H9 (cell line): ENCODE measurements at regions not wholly inside any gene's neighbourhood (a gene's known extent, or its start where the extent isn't known, plus 50 kb on each side); places are given as distances from the start of the nearest gene placed in this dataset.

Experiments used
- DNase-seq: peaks from one replicate; pipeline ENCODE4 v3.0.0-alpha.2; 2017
- H2AFZ ChIP-seq: one replicate; pipeline ENCODE4 v1.6.1; 2013; ENCODE audit warnings: mild to moderate bottlenecking, low read length, control low read depth, moderate library complexity
- H2AK5ac ChIP-seq: 2 replicates; pipeline ENCODE4 v1.6.1; 2013; ENCODE audit warnings: low read length, control low read depth, mixed read lengths; ENCODE audit not compliant: insufficient read length
- H2BK120ac ChIP-seq: one replicate; pipeline ENCODE4 v1.6.1; 2013; ENCODE audit warnings: low read depth, mild to moderate bottlenecking, low read length, control low read depth, inconsistent platforms; ENCODE audit not compliant: poor library complexity, severe bottlenecking
- H2BK12ac ChIP-seq: 2 replicates; pipeline ENCODE4 v1.6.1; 2013; ENCODE audit warnings: low read length, control low read depth, mixed read lengths, low read depth; ENCODE audit not compliant: insufficient read length
- H2BK15ac ChIP-seq: 2 replicates; pipeline ENCODE4 v1.6.1; 2013; ENCODE audit warnings: low read depth, low read length, control low read depth
- H2BK20ac ChIP-seq: one replicate; pipeline ENCODE4 v1.6.1; 2013; ENCODE audit warnings: low read depth, mild to moderate bottlenecking, low read length, control low read depth, inconsistent platforms; ENCODE audit not compliant: poor library complexity, severe bottlenecking
- H2BK5ac ChIP-seq: 2 replicates; pipeline ENCODE4 v1.6.1; 2013; ENCODE audit warnings: low read length, control low read depth, mixed read lengths; ENCODE audit not compliant: insufficient read length
- H3K14ac ChIP-seq: 2 replicates; pipeline ENCODE4 v1.6.1; 2013; ENCODE audit warnings: low read length, control low read depth; ENCODE audit not compliant: insufficient read depth
- H3K18ac ChIP-seq: 2 replicates; pipeline ENCODE4 v1.6.1; 2013; ENCODE audit warnings: low read depth, mild to moderate bottlenecking, mixed read lengths, low read length, control low read depth; ENCODE audit not compliant: insufficient read length
- H3K23ac ChIP-seq: 2 replicates; pipeline ENCODE4 v1.6.1; 2013; ENCODE audit warnings: low read length, control low read depth, mixed read lengths, low read depth; ENCODE audit not compliant: insufficient read length
- H3K23me2 ChIP-seq: 2 replicates; pipeline ENCODE4 v1.6.1; 2013; ENCODE audit warnings: low read depth, mild to moderate bottlenecking, mixed read lengths, low read length, control low read depth; ENCODE audit not compliant: insufficient read length, poor library complexity, severe bottlenecking
- H3K27ac ChIP-seq: 2 replicates; pipeline ENCODE4 v1.5.1; 2013; ENCODE audit warnings: low read length, control low read depth, mixed read lengths, low read depth; ENCODE audit not compliant: insufficient read length
- H3K27me3 ChIP-seq: 2 replicates; pipeline ENCODE4 v1.6.1; 2013; ENCODE audit warnings: low read length, control low read depth, inconsistent platforms; ENCODE audit not compliant: insufficient read depth
- H3K4ac ChIP-seq: 2 replicates; pipeline ENCODE4 v1.6.1; 2013; ENCODE audit warnings: low read depth, mild to moderate bottlenecking, control low read depth, inconsistent platforms, low read length, moderate library complexity
- H3K4me1 ChIP-seq: 2 replicates; pipeline ENCODE4 v1.6.1; 2013; ENCODE audit warnings: low read length, control low read depth, inconsistent platforms; ENCODE audit not compliant: insufficient read depth
- H3K4me2 ChIP-seq: 2 replicates; pipeline ENCODE4 v1.6.1; 2013; ENCODE audit warnings: low read length, control low read depth, mixed read lengths; ENCODE audit not compliant: insufficient read length, insufficient read depth
- H3K56ac ChIP-seq: 2 replicates; pipeline ENCODE4 v1.6.1; 2013; ENCODE audit warnings: low read depth, mild to moderate bottlenecking, mixed read lengths, low read length, control low read depth; ENCODE audit not compliant: insufficient read length
- H3K79me1 ChIP-seq: 2 replicates; pipeline ENCODE4 v1.6.1; 2013; ENCODE audit warnings: low read depth, mild to moderate bottlenecking, moderate library complexity, low read length, control low read depth, inconsistent platforms; ENCODE audit not compliant: insufficient read depth, poor library complexity, severe bottlenecking
- H3K79me2 ChIP-seq: 2 replicates; pipeline ENCODE4 v1.6.1; 2013; ENCODE audit warnings: low read length, control low read depth, inconsistent platforms; ENCODE audit not compliant: insufficient read depth
- H3K9ac ChIP-seq: 2 replicates; pipeline ENCODE4 v1.6.1; 2013; ENCODE audit warnings: low read length, control low read depth, mixed read lengths; ENCODE audit not compliant: insufficient read length; ENCODE audit errors: extremely low read depth
- H3K9me3 ChIP-seq: one replicate; pipeline ENCODE4 v1.6.1; 2013; ENCODE audit warnings: low read depth, low read length, inconsistent platforms; ENCODE audit not compliant: control insufficient read depth
- H3T11ph ChIP-seq: one replicate; pipeline ENCODE4 v1.6.1; 2013; ENCODE audit warnings: mild to moderate bottlenecking, low read length, control low read depth, inconsistent platforms
- H4K20me1 ChIP-seq: one replicate; pipeline ENCODE4 v1.6.1; 2013; ENCODE audit not compliant: control insufficient read depth, insufficient read length, insufficient read depth
- H4K5ac ChIP-seq: 2 replicates; pipeline ENCODE4 v1.6.1; 2013; ENCODE audit warnings: low read depth, mild to moderate bottlenecking, mixed read lengths, low read length, control low read depth; ENCODE audit not compliant: insufficient read length
- H4K8ac ChIP-seq: replicated peaks from 2 replicates; pipeline ENCODE4 v1.6.1; 2013; ENCODE audit warnings: low read length, control low read depth, mixed read lengths, low read depth; ENCODE audit not compliant: insufficient read length
- H4K91ac ChIP-seq: 2 replicates; pipeline ENCODE4 v1.6.1; 2013; ENCODE audit warnings: low read depth, mild to moderate bottlenecking, moderate library complexity, mixed read lengths, low read length, control low read depth; ENCODE audit not compliant: insufficient read length
- H3K27ac Mint-ChIP-seq, 3 experiments: 2 replicates in 2 of 3; 3 replicates in 1 of 3; pipeline ENCODE4 v1.8.0; 2020 to 2021; ENCODE audit warnings: mixed read lengths in 3 of 3, mild to moderate bottlenecking in 1 of 3, moderate library complexity in 1 of 3
- H3K27me3 Mint-ChIP-seq: 2 replicates; pipeline ENCODE4 v1.8.0; 2021; ENCODE audit warnings: low read depth, mild to moderate bottlenecking, moderate library complexity, mixed read lengths
- H3K36me3 Mint-ChIP-seq, 3 experiments: 2 replicates in 2 of 3; 3 replicates in 1 of 3; pipeline ENCODE4 v1.8.0; 2020 to 2021; ENCODE audit warnings: low read depth in 3 of 3, mixed read lengths in 3 of 3; ENCODE audit not compliant: insufficient read depth in 1 of 3
- H3K4me1 Mint-ChIP-seq, 2 experiments: 2 replicates each; pipeline ENCODE4 v1.8.0; 2020; ENCODE audit warnings: mixed read lengths in 2 of 2
- H3K4me3 Mint-ChIP-seq, 2 experiments: 2 replicates in 1 of 2; 3 replicates in 1 of 2; pipeline ENCODE4 v1.8.0; 2020 to 2021; ENCODE audit warnings: mild to moderate bottlenecking in 2 of 2, mixed read lengths in 2 of 2, moderate library complexity in 1 of 2
- H3K9me3 Mint-ChIP-seq, 2 experiments: 2 replicates in 1 of 2; 3 replicates in 1 of 2; pipeline ENCODE4 v1.8.0; 2020; ENCODE audit warnings: mild to moderate bottlenecking in 2 of 2, mixed read lengths in 2 of 2, moderate library complexity in 1 of 2
- CTCF ChIP-seq: fragments of 200-600 bp; sonication (generic); conservative IDR thresholded peaks from 3 replicates; pipeline ENCODE4 v1.8.0; 2021; ENCODE audit warnings: antibody characterized with exemption, mild to moderate bottlenecking
- WGBS: extraction: QIAGEN DNeasy Blood & Tissue Kit; methylation state at CpG from one replicate; pipeline ENCODE4 v1.1.7; 2013; ENCODE audit warnings: missing lambda C conversion rate, low lambda C conversion rate, mixed read lengths; ENCODE audit not compliant: insufficient read length; ENCODE audit errors: extremely low coverage; 5-methylcytosine and 5-hydroxymethylcytosine counted together

GRCh38 chrX:104400387-104400786 is 145.7 kb upstream of the ESX1 start:
- Histone ChIP-seq H3K23ac (no peak overlapping the region), H2AFZ (no peak overlapping the region), H3K4me1 (no peaks in the 10 kb centered on the region), H2BK120ac (no peak overlapping the region), H3K79me2 (no peaks in the 10 kb centered on the region), H4K20me1 (no peaks in the 10 kb centered on the region), H3K14ac (no peak overlapping the region), H3K79me1 (no peaks in the 10 kb centered on the region), H4K91ac (no peak overlapping the region), H2BK5ac (no peak overlapping the region), H3K9ac (no peak overlapping the region), H3K27me3 (no peaks in the 10 kb centered on the region), H3K27ac (no peak overlapping the region), H3K23me2 (no peaks in the 10 kb centered on the region), H3K56ac (no peak overlapping the region), H4K5ac (no peak overlapping the region), H4K8ac (no peak overlapping the region), H3K18ac (no peak overlapping the region), H3K4ac (no peak overlapping the region), H3K4me2 (no peak overlapping the region), H2AK5ac (no peak overlapping the region), H3T11ph (no peak overlapping the region), H2BK20ac (no peak overlapping the region), H2BK15ac (no peak overlapping the region), H3K9me3 (peaks cover 16% of the 10 kb centered on the region), H2BK12ac (no peak overlapping the region)
- H3K4me3 Mint-ChIP-seq: no peak overlapping the region
- no peak overlapping the region for H3K27ac Mint-ChIP-seq
- H3K4me1 Mint-ChIP-seq: no peaks in the 10 kb centered on the region
- TF ChIP-seq CTCF: no peak
- no peak for DNase-seq
- no CpG with 5 or more reads among the region's 1 CpG for WGBS
- no peaks in the 10 kb centered on the region; a peak in 1 of 7 replicates for H3K36me3 Mint-ChIP-seq
- H3K27me3 Mint-ChIP-seq: peaks cover 2% of the 10 kb centered on the region; the same call in 1 of the 2 replicates
- H3K9me3 Mint-ChIP-seq: peaks cover 0 to 44% of the 10 kb centered on the region in 2 experiments; a peak in 3 of 5 replicates
